ENCODE measurements at regions not wholly inside any gene's neighbourhood (a gene's known extent, or its start where the extent isn't known, plus 50 kb on each side); places are given as distances from the start of the nearest gene placed in this dataset.

DNA sequence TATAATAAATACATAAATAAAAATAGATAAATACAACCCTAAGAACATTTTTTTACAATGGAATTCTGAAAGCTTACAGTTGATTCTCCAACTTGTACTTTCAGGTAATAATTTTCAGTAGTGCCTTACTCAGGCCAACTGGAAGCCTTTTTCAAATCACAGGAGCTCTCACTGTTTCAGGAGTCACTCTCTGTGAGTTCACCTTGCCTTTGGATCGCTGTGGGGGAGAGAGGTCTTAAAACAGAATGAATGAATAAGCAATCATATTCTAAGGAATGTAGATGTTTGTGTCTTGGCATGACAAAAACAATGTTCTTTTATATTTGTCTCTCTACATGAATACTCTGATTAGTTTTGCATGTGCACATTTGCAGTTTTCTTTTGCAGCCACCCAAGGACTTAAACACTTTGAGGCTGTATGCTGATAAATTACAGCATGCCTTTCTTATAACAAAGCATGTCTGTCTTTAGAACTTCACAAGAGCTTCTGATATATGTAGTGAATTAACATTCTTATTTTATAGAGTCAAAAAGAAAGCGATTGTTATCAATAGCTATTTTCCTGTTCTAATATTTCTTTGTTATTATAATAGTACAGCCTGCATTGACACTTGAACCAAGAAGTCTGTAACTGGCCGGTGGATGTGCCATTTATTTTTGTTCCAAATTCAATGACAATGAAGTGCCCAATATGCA lies 1111.5 kb upstream of the ATXN8OS start:
- H3K4me1 ChIP-seq = no peaks in the 10 kb centered on the region
- ATAC-seq (no peak), DNase-seq (no peak)
- intact Hi-C loops (cut with DNase I) = no loop called here
- TF ChIP-seq, protein P1, sequence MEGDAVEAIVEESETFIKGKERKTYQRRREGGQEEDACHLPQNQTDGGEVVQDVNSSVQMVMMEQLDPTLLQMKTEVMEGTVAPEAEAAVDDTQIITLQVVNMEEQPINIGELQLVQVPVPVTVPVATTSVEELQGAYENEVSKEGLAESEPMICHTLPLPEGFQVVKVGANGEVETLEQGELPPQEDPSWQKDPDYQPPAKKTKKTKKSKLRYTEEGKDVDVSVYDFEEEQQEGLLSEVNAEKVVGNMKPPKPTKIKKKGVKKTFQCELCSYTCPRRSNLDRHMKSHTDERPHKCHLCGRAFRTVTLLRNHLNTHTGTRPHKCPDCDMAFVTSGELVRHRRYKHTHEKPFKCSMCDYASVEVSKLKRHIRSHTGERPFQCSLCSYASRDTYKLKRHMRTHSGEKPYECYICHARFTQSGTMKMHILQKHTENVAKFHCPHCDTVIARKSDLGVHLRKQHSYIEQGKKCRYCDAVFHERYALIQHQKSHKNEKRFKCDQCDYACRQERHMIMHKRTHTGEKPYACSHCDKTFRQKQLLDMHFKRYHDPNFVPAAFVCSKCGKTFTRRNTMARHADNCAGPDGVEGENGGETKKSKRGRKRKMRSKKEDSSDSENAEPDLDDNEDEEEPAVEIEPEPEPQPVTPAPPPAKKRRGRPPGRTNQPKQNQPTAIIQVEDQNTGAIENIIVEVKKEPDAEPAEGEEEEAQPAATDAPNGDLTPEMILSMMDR (IDR thresholded peaks at IDR 0.05) = no peak
- WGBS, 2 donors = 65% methylated on average over 3 of the region's 3 CpGs
- no peak overlapping the region for H3K27ac ChIP-seq
- peaks cover 0 to 26% (median 1%) of the 10 kb centered on the region in 11 donors for H3K9me3 ChIP-seq
- H3K27me3 ChIP-seq = no peaks in the 10 kb centered on the region
- no peak overlapping the region for H3K4me3 ChIP-seq
- H3K36me3 ChIP-seq = no peaks in the 10 kb centered on the region

DNA sequence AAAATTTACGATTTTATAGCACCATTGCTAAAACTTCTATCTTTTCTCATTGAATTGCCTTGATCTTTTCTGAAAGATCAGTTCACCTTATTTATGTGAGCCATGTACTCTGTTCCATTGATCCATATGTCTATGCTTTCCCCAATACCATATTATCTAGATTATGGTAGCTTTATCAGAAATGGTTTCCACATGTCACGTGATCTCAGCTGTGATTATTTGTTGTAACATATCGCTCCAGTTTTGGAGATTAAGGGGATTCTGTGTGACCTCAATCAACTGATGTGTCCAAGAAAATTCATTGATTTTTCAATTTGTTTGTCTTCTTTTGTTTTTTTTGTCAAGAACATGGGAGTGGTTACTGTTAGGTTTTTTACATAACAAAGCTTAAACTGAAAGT lies 1114.5 kb upstream of the ATXN8OS start:
- Histone ChIP-seq H3K36me3 (no peaks in the 10 kb centered on the region), H3K4me1 (no peaks in the 10 kb centered on the region), H3K4me3 (no peak overlapping the region), H3K27ac (no peak overlapping the region), H3K27me3 (no peaks in the 10 kb centered on the region), H3K9me3 (peaks cover 0 to 9% (median 0%) of the 10 kb centered on the region in 11 donors)
- ATAC-seq = no peak
- TF ChIP-seq, protein P1 (IDR thresholded peaks at IDR 0.05) = no peak
- intact Hi-C loops (cut with DNase I) = no loop called here
- WGBS, 2 donors = 75 to 80% methylated on average over 3 of the region's 3 CpGs
- no peak for DNase-seq

DNA sequence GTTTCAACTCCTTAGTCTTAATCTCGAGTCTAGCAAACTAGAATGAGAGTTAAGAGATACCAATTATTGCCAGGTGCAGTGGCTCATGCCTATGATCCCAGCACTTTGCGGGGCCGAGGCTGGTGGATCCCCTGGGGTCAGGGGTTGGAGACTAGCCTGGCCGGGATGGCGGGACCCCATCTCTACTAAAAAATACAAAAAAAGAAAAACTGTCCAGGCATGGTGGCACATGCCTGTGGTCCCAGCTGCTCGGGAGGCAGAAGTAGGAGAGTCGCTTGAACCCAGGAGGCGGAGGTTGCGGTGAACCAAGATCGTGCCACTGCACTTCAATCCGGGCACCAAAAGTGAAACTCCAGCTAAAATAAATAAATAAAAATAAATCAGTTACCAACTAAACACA lies 1119.5 kb upstream of the ATXN8OS start:
- no peaks in the 10 kb centered on the region for H3K36me3 ChIP-seq
- intact Hi-C loops (cut with DNase I) = no loop called here
- 88% methylated on average over 11 of the region's 11 CpGs for WGBS, 2 donors
- peaks cover 0 to 36% (median 0%) of the 10 kb centered on the region in 11 donors for H3K9me3 ChIP-seq
- DNase-seq (no peak), ATAC-seq (no peak)
- H3K4me1 ChIP-seq = no peaks in the 10 kb centered on the region
- no peak overlapping the region for H3K4me3 ChIP-seq
- no peak overlapping the region for H3K27ac ChIP-seq
- H3K27me3 ChIP-seq = no peaks in the 10 kb centered on the region
- TF ChIP-seq, protein P1 (IDR thresholded peaks at IDR 0.05) = no peak

DNA sequence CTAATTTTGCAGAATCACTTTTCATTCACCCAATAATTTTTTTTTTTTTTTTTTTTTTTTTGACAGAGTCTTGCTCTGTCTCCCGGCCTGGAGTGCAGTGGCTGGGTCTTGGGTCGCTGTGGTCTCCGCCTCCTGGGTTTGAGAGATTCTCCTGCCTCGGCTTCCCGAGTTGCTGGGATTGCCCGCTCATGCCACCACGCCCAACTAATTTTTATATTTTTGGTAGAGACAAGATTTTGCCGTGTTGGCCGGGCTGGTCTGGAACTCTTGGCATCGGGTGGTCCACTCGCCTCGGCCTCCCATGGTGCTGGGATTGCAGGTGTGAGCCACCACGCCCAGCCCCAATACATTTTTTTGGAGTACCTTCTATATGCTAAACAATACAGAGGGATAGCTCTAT lies 1120.0 kb upstream of the ATXN8OS start:
- no peak for ATAC-seq

More for the DNA sequence above, 1120.0 kb upstream of the ATXN8OS start:
- H3K4me3 ChIP-seq = no peak overlapping the region
- no peaks in the 10 kb centered on the region for H3K27me3 ChIP-seq
- H3K27ac ChIP-seq = no peak overlapping the region
- intact Hi-C loops (cut with DNase I) = no loop called here
- TF ChIP-seq, protein P1 (IDR thresholded peaks at IDR 0.05) = no peak
- DNase-seq = no peak
- H3K9me3 ChIP-seq = peaks cover 0 to 40% (median 0%) of the 10 kb centered on the region in 11 donors
- H3K36me3 ChIP-seq = no peaks in the 10 kb centered on the region
- 92% methylated on average over 13 of the region's 13 CpGs for WGBS, 2 donors
- no peaks in the 10 kb centered on the region for H3K4me1 ChIP-seq

All from heart right ventricle (tissue), 16 donors.